Muscle of back (tissue), 3 donors: ENCODE measurements at regions not wholly inside any gene's neighbourhood (a gene's known extent, or its start where the extent isn't known, plus 50 kb on each side); places are given as distances from the start of the nearest gene placed in this dataset.
"Not testable (repeated sequence)": the region's sequence is repeated elsewhere in the genome, so short reads cannot be mapped to it uniquely, and the experiment has no call there.

Experiments
- DNase-seq, 3 donors: peaks; one replicate each; pipeline versions ENCODE4 v3.0.0 to v3.0.0-alpha.2; 2013

DNA sequence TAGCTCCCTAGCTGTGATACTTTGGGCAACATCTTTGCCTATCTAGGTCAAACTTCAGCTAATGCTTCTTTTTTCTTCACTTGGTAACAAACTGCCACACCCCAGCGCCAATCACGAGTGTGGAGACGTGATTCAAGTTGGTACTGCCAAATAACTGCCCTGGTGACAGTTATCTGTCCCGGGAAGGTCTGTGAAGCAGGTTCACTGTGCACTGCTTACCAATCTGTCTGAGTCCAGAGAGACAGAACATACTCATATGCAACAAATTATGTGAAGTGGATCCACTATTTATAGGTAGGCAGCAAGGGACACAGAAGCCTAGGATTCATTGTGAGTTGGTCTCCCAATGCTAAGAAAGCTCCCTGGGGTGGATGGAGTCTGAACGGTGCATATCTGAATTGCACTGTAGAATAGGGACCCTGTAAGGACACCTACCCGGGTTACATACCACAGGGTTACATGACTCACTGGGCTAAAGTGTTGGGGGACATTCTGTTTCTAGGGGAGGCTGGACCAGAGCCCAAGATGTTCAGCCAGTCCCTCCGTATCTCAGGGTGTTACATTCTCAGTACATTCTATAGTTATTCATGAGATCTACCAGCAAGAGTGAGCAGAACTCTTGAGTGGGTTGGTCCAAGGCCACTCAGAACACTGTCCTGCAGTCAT is 95.4 kb upstream of the STC2 start:
- DNase-seq: no peak

GRCh38 chr5:173420108-173420507 is 91.9 kb upstream of the STC2 start:
- DNase-seq: peak in 1 of 3 donors; percentile 26

DNA sequence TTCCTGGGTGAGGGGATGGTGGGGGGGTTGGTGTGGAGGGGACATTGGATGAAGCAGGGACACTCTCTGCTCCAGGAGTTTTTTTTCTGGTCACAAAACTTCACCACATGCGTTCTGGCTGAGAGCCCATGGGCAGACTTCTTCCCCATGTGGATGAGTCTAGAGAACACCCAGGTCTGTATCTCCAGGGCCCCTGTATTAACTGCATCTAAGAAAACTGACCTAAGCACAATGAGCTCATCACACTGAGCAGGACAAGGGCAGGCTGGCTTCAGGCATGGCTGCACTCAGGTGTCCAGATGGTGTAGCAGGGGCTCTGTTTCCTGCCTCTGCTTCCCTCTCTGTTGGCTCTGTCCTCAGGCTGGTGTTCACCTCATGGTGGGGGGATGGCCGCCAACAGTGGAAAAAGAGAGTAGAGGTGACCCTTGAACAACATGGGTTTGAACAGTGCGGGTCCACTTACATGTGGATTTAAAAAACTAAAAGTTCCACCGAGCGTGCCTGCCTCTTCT is 85.3 kb upstream of the STC2 start:
- DNase-seq: no peak

DNA sequence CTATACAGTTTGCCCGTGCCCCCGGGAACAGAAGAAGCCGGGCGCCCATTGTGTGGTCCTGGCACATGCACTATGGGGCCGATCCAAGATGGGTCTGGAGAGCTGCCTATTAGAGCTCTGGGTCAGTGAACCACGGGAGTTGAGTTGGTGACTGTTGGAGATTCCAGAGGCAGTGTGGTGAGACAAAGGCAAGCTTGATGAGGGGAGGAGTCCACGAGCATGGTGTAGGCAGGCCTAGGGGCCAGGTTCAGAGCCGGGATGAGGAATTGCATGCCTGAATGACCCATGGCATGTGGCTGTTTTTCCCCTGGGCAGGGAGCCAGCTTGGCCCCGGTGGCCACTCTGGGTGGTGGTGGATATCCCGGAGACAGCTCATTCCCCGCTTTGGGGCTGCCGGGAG is 84.4 kb upstream of the STC2 start:
- DNase-seq: no peak

DNA sequence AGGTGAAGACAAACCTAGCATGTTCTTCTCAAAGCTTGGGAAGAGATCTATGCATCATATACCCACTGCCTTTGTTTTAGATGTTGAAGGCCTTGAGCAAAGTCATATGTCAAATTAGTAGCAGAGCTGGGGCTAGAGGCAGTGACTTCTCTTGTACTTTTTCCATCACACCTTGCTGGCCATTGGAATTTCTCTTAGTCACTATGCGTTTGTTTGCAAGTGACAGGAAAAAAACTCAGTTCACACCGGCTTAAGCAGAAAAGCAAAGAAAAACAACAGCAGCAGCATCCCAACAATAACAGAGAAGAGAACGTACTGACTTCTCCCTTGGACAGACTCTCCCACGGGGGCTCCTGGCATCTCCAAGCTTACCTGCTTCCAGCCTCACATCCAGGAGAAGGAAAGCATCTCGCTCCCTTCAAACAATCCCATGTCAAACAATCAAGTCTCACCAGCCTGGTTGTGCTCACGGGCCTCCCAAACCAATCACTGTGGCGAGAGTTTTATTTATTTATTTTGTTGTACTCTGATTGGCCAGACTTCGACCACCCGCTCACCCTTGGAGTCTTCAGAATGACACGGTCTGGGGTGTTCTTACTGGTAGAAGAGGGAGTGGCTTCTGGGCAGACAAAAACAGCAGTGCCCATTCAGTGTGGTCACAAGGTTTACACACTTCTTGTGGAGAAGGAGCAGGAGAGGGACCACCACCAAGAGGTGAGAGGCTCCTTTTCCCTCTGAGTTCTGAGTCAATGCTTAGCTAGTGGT is 83.8 kb upstream of the STC2 start:
- no peak for DNase-seq

DNA sequence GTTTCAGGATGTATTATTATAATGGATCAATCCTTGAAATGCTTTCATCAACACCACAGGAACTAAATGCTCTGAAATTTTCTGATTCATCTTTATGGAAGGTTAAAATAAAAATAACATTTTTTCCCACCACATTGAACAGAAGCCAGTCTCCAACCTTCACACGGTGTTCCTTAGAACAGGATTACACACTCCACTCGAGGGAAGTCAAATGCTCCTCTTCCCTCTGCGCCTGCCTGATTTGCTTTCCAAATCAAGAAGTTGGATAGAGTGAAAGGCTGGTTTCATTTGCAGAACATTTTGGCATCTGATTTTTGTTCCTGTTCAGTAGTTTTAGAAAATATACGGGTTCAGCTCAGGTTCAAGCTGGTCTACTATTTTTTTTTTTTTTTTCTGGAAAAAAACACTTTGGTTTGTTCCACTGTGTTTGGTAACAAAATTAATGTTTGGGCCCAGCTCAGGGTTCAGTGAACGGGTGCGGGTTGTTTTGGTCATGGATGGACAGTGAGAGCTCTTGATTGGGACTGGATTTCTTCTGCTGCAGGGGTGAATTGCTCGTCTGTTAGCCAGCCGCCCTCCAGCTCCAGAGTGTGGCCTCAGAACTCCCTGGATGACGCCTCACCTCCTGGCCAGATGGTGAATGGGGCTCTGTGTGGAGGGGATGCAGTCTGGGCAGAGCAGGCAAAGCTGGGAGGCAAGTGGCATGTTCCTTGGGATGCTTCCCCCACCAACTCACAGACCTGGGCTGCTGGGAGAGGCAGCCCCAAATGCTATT is 82.4 kb upstream of the STC2 start:
- DNase-seq: no peak

DNA sequence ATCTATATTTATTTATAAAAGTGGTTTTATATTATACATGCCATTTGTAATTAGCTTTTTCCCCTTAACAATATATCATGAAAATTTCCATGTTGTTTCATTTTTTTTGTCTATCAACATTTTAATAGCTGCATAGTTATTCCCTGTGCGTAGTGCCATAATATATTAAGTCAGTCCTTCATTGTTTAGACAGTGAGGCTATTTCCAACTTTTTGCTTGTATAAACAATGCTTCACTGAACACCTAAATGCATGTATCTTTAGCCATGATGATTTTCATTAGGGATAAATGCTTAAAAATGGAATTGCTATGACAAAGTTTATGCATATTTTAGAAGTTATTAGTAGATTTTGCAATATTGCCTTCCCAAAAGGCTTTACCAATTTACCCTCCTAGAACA is 80.7 kb upstream of the STC2 start:
- DNase-seq: no peak

DNA sequence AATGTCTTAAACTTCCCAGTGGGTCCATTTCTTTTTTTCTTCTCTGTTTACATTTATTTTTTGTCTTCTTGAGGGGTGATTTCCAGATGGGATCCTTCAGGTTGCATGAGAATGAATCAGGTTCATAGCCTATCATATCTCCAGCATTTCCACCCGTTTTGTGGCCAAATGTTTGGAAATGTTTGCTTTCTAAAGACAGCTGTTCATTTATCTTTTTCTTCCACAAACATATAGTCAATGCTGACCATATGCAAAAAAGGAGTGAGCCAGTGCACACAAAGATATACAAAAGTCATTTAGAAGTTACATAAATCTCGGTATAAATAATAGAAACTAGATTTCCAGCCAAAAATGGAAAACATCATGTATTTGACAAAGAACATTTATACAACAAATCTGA is 71.6 kb upstream of the STC2 start:
- DNase-seq: no peak

GRCh38 chr5:173397516-173397915 is 69.3 kb upstream of the STC2 start:
- DNase-seq: peak in 1 of 3 donors; percentile 15

- peak in 1 of 3 donors; percentile 12 for DNase-seq
These were observed 68.2 kb upstream of the STC2 start for GRCh38 chr5:173396311-173396993.

DNA sequence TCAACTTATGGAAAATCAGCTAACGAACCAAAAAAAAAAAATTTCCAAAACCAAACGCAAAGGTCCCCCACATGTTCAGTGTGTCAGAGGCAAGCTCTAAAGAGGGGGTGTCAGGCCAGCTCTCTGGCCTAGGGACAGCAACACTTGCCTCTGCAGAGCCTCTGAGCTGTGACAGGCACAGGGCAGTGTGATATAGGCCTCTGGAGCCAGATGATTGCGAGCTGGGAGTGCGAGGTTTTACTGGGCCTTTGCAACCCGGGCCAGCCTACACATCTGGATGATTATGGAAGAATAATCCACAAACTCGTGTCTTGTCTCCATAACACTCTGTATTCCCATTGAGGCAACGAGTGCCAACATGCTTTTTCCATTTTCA is 67.7 kb upstream of the STC2 start:
- no peak for DNase-seq

- DNase-seq: peak in 1 of 3 donors; percentile 23
These were observed 67.2 kb upstream of the STC2 start for GRCh38 chr5:173395257-173395932.

GRCh38 chr5:173394701-173395100 is 66.5 kb upstream of the STC2 start:
- no peak for DNase-seq

DNA sequence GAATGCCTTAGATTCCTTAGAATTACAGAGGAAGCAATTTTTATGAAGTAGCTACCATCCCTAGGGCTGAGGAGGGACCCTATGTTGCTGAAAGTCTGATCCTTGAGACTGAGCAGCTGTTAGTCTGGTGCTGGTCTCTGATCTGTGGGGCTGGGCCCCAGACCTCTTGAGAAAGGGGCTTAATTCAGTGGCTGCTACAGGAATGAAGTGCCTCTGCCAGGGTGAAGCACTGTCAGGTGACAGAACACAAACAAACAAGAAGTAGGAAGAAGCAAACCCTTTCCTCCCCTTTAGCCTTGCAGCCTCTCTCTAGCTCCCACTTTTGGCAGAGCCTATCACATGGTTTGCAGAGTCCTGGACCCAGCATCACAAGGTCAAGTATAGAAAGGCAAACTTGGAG is 64.0 kb upstream of the STC2 start:
- no peak for DNase-seq

DNA sequence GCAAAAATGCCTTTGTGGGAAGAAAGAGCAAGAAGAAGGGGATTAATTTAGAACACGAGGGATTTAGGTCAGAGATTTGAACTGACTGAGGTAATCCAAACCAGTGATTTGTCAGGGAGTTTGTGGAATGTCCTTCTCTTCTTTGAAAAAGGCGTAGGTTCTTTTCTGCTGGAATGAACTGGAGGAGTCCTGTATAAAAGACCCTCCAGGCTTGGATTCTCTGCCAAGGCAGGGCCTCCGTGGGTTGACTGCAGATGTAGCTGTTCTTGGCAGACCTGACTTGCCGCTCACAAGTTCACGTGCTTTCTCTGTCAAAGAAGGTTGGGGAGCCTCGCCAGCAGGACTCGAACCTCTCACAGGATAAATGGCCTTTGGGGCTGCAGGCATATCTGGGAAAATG is 62.8 kb upstream of the STC2 start:
- no peak for DNase-seq

DNA sequence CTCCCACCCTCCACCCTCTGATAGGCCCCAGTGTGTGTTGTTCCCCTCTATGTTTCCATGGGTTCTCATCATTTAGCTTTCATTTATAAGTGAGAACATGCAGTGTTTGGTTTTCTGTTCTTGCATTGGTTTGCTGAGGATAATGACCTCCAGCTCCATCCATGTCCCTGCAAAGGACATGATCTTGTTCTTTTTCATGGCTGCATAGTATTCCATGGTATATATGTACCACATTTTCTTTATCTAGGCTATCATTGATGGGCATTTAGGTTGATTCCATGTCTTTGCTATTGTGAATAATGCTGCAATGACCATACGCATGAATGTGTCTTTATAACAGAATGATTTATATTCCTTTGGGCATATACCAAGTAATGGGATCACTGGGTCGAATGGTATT is 59.1 kb upstream of the STC2 start:
- DNase-seq: not testable (repeated sequence)

DNA sequence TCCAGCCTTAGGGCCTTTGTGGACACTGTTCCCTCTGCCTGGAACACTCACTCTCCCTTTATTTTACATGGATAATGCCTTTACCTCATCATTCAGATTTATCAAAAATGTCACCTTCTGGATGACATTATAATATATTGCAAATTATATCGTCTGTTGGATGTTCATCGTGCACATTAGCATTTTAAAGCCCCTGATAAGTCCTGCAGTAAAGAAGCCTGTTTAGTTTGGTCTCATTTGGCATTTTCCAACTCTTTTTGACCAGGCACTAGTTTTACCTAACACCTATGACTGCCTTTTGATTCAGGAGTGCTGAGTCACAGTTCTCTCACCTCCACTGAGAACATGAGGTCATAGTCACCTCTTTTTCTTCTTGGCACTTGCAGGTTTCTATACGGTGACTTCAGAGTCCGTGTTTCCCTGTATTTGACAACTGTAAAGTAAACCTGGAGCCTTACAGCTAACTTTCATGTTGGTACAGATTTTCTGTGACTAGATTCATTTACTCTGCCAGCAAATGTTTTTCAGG is 57.7 kb upstream of the STC2 start:
- DNase-seq: no peak

- DNase-seq: no peak
These were observed 55.5 kb upstream of the STC2 start for GRCh38 chr5:173383711-173384110.

DNA sequence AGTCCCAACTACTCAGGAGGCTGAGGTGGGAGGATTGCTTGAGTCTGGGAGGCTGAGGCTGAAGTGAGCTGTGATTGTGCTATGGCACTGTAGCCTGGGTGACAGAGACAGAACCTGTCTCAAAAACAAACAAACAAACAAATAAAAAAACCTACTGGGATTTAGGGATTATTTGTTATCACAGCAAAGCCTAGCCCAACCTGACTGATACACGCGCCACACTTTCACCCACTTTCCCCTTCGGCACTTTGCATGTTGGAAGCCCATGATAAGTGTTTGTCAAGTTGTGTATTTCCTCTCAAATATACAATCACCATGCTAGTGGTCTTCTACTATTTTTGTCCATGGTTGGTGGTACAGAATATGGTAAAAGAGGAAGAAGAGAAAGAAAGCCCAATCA is 50.5 kb upstream of the STC2 start:
- no peak for DNase-seq
